GM23338 (cell line): ENCODE measurements at regions not wholly inside any gene's neighbourhood (a gene's known extent, or its start where the extent isn't known, plus 50 kb on each side); places are given as distances from the start of the nearest gene placed in this dataset.
A peak's percentile ranks its signal among the peaks of the same experiment; 100 is the strongest.

Source experiments
- ATAC-seq: fragments of 200-7000 bp; cut with Tn5 transposase; 3 replicates; pipeline ENCODE4 v1.9.1; 2020
- DNase-seq: peaks from one replicate; pipeline ENCODE4 v3.0.0-alpha.2; 2015; ENCODE audit warnings: low spot score
- H2AFZ ChIP-seq: fragments of 200-600 bp; sonication (generic); 2 replicates; pipeline ENCODE4 v1.8.0; 2016; ENCODE audit warnings: antibody characterized with exemption, mild to moderate bottlenecking, moderate library complexity
- H3F3A ChIP-seq: fragments of 200-600 bp; sonication (generic); replicated peaks from 2 replicates; pipeline ENCODE4 v1.8.0; 2017; ENCODE audit warnings: antibody characterized with exemption, mixed run types, low read depth
- H3K27ac ChIP-seq: fragments of 200-600 bp; sonication (generic); 2 replicates; pipeline ENCODE4 v1.6.1; 2016; ENCODE audit warnings: low read depth
- H3K27me3 ChIP-seq: fragments of 200-600 bp; sonication (generic); 2 replicates; pipeline ENCODE4 v1.8.0; 2016; ENCODE audit warnings: mild to moderate bottlenecking, mixed run types, moderate library complexity; ENCODE audit not compliant: insufficient read depth
- H3K36me3 ChIP-seq: fragments of 200-600 bp; sonication (generic); 2 replicates; pipeline ENCODE4 v1.8.0; 2016; ENCODE audit warnings: mild to moderate bottlenecking; ENCODE audit not compliant: insufficient read depth
- H3K4me1 ChIP-seq: fragments of 200-600 bp; sonication (generic); 2 replicates; pipeline ENCODE4 v1.8.0; 2016; ENCODE audit warnings: mild to moderate bottlenecking, moderate library complexity; ENCODE audit not compliant: insufficient read depth
- H3K4me2 ChIP-seq: fragments of 200-600 bp; sonication (generic); 2 replicates; pipeline ENCODE4 v1.7.1; 2017; ENCODE audit warnings: mixed run types
- H3K4me3 ChIP-seq: fragments of 200-600 bp; sonication (generic); 2 replicates; pipeline ENCODE4 v1.6.1; 2016; ENCODE audit warnings: mixed run types
- H3K79me2 ChIP-seq: fragments of 200-600 bp; sonication (generic); replicated peaks from 2 replicates; pipeline ENCODE4 v1.8.0; 2017; ENCODE audit warnings: mild to moderate bottlenecking; ENCODE audit not compliant: insufficient read depth
- H3K9me2 ChIP-seq: fragments of 200-600 bp; sonication (generic); 2 replicates; pipeline ENCODE4 v1.8.0; 2017; ENCODE audit not compliant: insufficient read depth
- H4K20me1 ChIP-seq: fragments of 200-600 bp; sonication (generic); replicated peaks from 2 replicates; pipeline ENCODE4 v1.8.0; 2017; ENCODE audit warnings: mild to moderate bottlenecking; ENCODE audit not compliant: insufficient read depth
- H3K27ac Mint-ChIP-seq: 2 replicates; pipeline ENCODE4 v1.8.0; 2020; ENCODE audit warnings: inconsistent platforms, mild to moderate bottlenecking, moderate library complexity, mixed read lengths
- H3K27me3 Mint-ChIP-seq: 3 replicates; pipeline ENCODE4 v1.8.0; 2022; ENCODE audit warnings: low read depth, mild to moderate bottlenecking, moderate library complexity, mixed read lengths, inconsistent platforms; ENCODE audit not compliant: insufficient read depth, poor library complexity
- H3K36me3 Mint-ChIP-seq: 3 replicates; pipeline ENCODE4 v1.8.0; 2021; ENCODE audit warnings: low read depth, mild to moderate bottlenecking, inconsistent platforms, moderate library complexity, mixed read lengths
- H3K4me1 Mint-ChIP-seq: 3 replicates; pipeline ENCODE4 v1.8.0; 2020; ENCODE audit warnings: mild to moderate bottlenecking, inconsistent platforms, mixed read lengths
- H3K4me3 Mint-ChIP-seq: 3 replicates; pipeline ENCODE4 v1.8.0; 2021; ENCODE audit warnings: moderate library complexity, mild to moderate bottlenecking, inconsistent platforms, mixed read lengths
- H3K9me3 Mint-ChIP-seq: 3 replicates; pipeline ENCODE4 v1.8.0; 2020; ENCODE audit warnings: moderate library complexity, mild to moderate bottlenecking, inconsistent platforms, mixed read lengths
- CREB1 ChIP-seq: fragments of 250-450 bp; sonication (Bioruptor Pico); IDR thresholded peaks from 2 replicates; pipeline ENCODE4 v1.5.0; 2020; ENCODE audit warnings: low read depth, mild to moderate bottlenecking, moderate library complexity
- ETS1 ChIP-seq: IDR thresholded peaks from 2 replicates; pipeline ENCODE4 v1.6.1; 2016; ENCODE audit warnings: antibody characterized with exemption
- EZH2phosphoT487 ChIP-seq: fragments of 200-600 bp; sonication (generic); IDR thresholded peaks from one replicate; pipeline ENCODE4 v1.8.1; 2018; ENCODE audit warnings: antibody characterized with exemption; ENCODE audit not compliant: unreplicated experiment
- NANOG ChIP-seq: IDR thresholded peaks from 2 replicates; pipeline ENCODE4 v1.6.1; 2016; ENCODE audit warnings: antibody characterized with exemption, borderline replicate concordance
- POLR2AphosphoS5 ChIP-seq: IDR thresholded peaks from 2 replicates; pipeline ENCODE4 v1.6.1; 2016; ENCODE audit warnings: antibody characterized with exemption, low read depth
- ZNF114 ChIP-seq: fragments of 250-450 bp; sonication (Bioruptor Pico); IDR thresholded peaks from 2 replicates; pipeline ENCODE4 v1.5.0; 2020; ENCODE audit warnings: mild to moderate bottlenecking, moderate library complexity
- ZNF331 ChIP-seq: fragments of 250-450 bp; sonication (Bioruptor Pico); IDR thresholded peaks from 2 replicates; pipeline ENCODE4 v1.5.0; 2020; ENCODE audit warnings: low read depth, mild to moderate bottlenecking, moderate library complexity
- TF ChIP-seq, protein P1 (sequence below): fragments of 250-450 bp; sonication (Bioruptor Pico); IDR thresholded peaks from 2 replicates; pipeline ENCODE4 v1.5.0; 2020; ENCODE audit warnings: mild to moderate bottlenecking, moderate library complexity
- TF ChIP-seq, protein P2 (sequence below): IDR thresholded peaks from one replicate; pipeline ENCODE4 v1.6.1; 2018; ENCODE audit warnings: antibody characterized with exemption; ENCODE audit not compliant: unreplicated experiment

GRCh38 chr2:81078102-81078501 is 773.5 kb upstream of the LRRTM1 start:
- Histone ChIP-seq H3K4me2 (peak overlapping the region; percentile 53; the same call in 1 of the 2 replicates), H2AFZ (no peak overlapping the region), H3F3A (no peaks in the 10 kb centered on the region), H3K27me3 (no peaks in the 10 kb centered on the region), H3K4me3 (no peak overlapping the region), H3K36me3 (no peaks in the 10 kb centered on the region), H3K27ac (peak overlapping the region; percentile 21), H3K4me1 (peaks cover 38% of the 10 kb centered on the region), H3K9me2 (no peaks in the 10 kb centered on the region), H3K79me2 (no peaks in the 10 kb centered on the region), H4K20me1 (no peaks in the 10 kb centered on the region)
- Mint-ChIP-seq H3K27me3 (no peaks in the 10 kb centered on the region), H3K4me1 (peaks cover 43% of the 10 kb centered on the region), H3K9me3 (no peaks in the 10 kb centered on the region; the same call in 2 of the 3 replicates), H3K27ac (peak overlapping the region; percentile 66; the same call in 1 of the 2 replicates), H3K4me3 (no peak overlapping the region), H3K36me3 (no peaks in the 10 kb centered on the region)
- TF ChIP-seq ZNF331 (no peak), CREB1 (CRISPR knock-in tag) (no peak), ETS1 (no peak), POLR2AphosphoS5 (no peak), NANOG (no peak), EZH2phosphoT487 (no peak), ZNF114 (CRISPR knock-in tag) (no peak)
- TF ChIP-seq, protein P1, sequence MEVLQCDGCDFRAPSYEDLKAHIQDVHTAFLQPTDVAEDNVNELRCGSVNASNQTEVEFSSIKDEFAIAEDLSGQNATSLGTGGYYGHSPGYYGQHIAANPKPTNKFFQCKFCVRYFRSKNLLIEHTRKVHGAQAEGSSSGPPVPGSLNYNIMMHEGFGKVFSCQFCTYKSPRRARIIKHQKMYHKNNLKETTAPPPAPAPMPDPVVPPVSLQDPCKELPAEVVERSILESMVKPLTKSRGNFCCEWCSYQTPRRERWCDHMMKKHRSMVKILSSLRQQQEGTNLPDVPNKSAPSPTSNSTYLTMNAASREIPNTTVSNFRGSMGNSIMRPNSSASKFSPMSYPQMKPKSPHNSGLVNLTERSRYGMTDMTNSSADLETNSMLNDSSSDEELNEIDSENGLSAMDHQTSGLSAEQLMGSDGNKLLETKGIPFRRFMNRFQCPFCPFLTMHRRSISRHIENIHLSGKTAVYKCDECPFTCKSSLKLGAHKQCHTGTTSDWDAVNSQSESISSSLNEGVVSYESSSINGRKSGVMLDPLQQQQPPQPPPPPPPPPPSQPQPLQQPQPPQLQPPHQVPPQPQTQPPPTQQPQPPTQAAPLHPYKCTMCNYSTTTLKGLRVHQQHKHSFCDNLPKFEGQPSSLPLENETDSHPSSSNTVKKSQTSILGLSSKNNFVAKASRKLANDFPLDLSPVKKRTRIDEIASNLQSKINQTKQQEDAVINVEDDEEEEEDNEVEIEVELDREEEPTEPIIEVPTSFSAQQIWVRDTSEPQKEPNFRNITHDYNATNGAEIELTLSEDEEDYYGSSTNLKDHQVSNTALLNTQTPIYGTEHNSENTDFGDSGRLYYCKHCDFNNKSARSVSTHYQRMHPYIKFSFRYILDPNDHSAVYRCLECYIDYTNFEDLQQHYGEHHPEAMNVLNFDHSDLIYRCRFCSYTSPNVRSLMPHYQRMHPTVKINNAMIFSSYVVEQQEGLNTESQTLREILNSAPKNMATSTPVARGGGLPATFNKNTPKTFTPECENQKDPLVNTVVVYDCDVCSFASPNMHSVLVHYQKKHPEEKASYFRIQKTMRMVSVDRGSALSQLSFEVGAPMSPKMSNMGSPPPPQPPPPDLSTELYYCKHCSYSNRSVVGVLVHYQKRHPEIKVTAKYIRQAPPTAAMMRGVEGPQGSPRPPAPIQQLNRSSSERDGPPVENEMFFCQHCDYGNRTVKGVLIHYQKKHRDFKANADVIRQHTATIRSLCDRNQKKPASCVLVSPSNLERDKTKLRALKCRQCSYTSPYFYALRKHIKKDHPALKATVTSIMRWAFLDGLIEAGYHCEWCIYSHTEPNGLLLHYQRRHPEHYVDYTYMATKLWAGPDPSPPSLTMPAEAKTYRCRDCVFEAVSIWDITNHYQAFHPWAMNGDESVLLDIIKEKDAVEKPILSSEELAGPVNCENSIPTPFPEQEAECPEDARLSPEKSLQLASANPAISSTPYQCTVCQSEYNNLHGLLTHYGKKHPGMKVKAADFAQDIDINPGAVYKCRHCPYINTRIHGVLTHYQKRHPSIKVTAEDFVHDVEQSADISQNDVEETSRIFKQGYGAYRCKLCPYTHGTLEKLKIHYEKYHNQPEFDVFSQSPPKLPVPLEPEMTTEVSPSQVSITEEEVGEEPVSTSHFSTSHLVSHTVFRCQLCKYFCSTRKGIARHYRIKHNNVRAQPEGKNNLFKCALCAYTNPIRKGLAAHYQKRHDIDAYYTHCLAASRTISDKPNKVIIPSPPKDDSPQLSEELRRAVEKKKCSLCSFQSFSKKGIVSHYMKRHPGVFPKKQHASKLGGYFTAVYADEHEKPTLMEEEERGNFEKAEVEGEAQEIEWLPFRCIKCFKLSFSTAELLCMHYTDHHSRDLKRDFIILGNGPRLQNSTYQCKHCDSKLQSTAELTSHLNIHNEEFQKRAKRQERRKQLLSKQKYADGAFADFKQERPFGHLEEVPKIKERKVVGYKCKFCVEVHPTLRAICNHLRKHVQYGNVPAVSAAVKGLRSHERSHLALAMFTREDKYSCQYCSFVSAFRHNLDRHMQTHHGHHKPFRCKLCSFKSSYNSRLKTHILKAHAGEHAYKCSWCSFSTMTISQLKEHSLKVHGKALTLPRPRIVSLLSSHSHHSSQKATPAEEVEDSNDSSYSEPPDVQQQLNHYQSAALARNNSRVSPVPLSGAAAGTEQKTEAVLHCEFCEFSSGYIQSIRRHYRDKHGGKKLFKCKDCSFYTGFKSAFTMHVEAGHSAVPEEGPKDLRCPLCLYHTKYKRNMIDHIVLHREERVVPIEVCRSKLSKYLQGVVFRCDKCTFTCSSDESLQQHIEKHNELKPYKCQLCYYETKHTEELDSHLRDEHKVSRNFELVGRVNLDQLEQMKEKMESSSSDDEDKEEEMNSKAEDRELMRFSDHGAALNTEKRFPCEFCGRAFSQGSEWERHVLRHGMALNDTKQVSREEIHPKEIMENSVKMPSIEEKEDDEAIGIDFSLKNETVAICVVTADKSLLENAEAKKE (CRISPR knock-in tag), result no peak
- TF ChIP-seq, protein P2, sequence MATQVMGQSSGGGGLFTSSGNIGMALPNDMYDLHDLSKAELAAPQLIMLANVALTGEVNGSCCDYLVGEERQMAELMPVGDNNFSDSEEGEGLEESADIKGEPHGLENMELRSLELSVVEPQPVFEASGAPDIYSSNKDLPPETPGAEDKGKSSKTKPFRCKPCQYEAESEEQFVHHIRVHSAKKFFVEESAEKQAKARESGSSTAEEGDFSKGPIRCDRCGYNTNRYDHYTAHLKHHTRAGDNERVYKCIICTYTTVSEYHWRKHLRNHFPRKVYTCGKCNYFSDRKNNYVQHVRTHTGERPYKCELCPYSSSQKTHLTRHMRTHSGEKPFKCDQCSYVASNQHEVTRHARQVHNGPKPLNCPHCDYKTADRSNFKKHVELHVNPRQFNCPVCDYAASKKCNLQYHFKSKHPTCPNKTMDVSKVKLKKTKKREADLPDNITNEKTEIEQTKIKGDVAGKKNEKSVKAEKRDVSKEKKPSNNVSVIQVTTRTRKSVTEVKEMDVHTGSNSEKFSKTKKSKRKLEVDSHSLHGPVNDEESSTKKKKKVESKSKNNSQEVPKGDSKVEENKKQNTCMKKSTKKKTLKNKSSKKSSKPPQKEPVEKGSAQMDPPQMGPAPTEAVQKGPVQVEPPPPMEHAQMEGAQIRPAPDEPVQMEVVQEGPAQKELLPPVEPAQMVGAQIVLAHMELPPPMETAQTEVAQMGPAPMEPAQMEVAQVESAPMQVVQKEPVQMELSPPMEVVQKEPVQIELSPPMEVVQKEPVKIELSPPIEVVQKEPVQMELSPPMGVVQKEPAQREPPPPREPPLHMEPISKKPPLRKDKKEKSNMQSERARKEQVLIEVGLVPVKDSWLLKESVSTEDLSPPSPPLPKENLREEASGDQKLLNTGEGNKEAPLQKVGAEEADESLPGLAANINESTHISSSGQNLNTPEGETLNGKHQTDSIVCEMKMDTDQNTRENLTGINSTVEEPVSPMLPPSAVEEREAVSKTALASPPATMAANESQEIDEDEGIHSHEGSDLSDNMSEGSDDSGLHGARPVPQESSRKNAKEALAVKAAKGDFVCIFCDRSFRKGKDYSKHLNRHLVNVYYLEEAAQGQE, result no peak
- DNase-seq (no peak), ATAC-seq (no peak)
